Thoracic aorta (tissue), 2 donors: ENCODE measurements at regions not wholly inside any gene's neighbourhood (a gene's known extent, or its start where the extent isn't known, plus 50 kb on each side); places are given as distances from the start of the nearest gene placed in this dataset.

Source experiments
- ATAC-seq: fragments of 150-250 bp; one replicate; pipeline ENCODE4 v1.8.0; 2017; ENCODE audit warnings: low read depth; ENCODE audit not compliant: insufficient number of reproducible peaks, low FRiP score
- DNase-seq: peaks from one replicate; pipeline ENCODE4 v3.0.0-alpha.2; 2020; ENCODE audit warnings: low spot score
- H3K27ac ChIP-seq, 2 donors: fragments of 200-600 bp; sonication (generic); 1 replicate in 1 of 2; 2 replicates in 1 of 2; pipeline ENCODE4 v1.5.1; 2016; ENCODE audit warnings: mild to moderate bottlenecking in 2 of 2, moderate library complexity in 2 of 2
- H3K27me3 ChIP-seq: fragments of 200-600 bp; sonication (generic); replicated peaks from 2 replicates; pipeline ENCODE4 v1.6.0; 2016; ENCODE audit warnings: mild to moderate bottlenecking; ENCODE audit not compliant: insufficient read depth
- H3K36me3 ChIP-seq: fragments of 200-600 bp; sonication (generic); one replicate; pipeline ENCODE4 v1.5.1; 2016
- H3K4me1 ChIP-seq, 2 donors: fragments of 200-600 bp; sonication (generic); 1 replicate in 1 of 2; 2 replicates in 1 of 2; pipeline versions ENCODE4 v1.5.1 to v1.6.0; 2016; ENCODE audit warnings: low read depth in 2 of 2, mild to moderate bottlenecking in 1 of 2; ENCODE audit not compliant: control insufficient read depth in 1 of 2
- H3K4me3 ChIP-seq: fragments of 200-600 bp; sonication (generic); 2 replicates; pipeline ENCODE4 v1.5.1; 2016; ENCODE audit warnings: mild to moderate bottlenecking
- H3K9me3 ChIP-seq: fragments of 200-600 bp; sonication (generic); 2 replicates; pipeline ENCODE4 v1.5.1; 2016
- TF ChIP-seq, protein P1 (sequence below): fragments of 200-600 bp; sonication (generic); IDR thresholded peaks from one replicate; pipeline ENCODE4 v1.5.1; 2019; ENCODE audit warnings: antibody characterized with exemption

GRCh38 chr1:25137521-25138395 lies 94.5 kb downstream of the SYF2 start:
- H3K27me3 ChIP-seq: no peaks in the 10 kb centered on the region
- H3K4me3 ChIP-seq: no peak overlapping the region
- DNase-seq (no peak), ATAC-seq (no peak)
- TF ChIP-seq, protein P1, sequence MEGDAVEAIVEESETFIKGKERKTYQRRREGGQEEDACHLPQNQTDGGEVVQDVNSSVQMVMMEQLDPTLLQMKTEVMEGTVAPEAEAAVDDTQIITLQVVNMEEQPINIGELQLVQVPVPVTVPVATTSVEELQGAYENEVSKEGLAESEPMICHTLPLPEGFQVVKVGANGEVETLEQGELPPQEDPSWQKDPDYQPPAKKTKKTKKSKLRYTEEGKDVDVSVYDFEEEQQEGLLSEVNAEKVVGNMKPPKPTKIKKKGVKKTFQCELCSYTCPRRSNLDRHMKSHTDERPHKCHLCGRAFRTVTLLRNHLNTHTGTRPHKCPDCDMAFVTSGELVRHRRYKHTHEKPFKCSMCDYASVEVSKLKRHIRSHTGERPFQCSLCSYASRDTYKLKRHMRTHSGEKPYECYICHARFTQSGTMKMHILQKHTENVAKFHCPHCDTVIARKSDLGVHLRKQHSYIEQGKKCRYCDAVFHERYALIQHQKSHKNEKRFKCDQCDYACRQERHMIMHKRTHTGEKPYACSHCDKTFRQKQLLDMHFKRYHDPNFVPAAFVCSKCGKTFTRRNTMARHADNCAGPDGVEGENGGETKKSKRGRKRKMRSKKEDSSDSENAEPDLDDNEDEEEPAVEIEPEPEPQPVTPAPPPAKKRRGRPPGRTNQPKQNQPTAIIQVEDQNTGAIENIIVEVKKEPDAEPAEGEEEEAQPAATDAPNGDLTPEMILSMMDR: no peak
- no peaks in the 10 kb centered on the region for H3K4me1 ChIP-seq
- no peaks in the 10 kb centered on the region for H3K36me3 ChIP-seq
- no peak overlapping the region for H3K27ac ChIP-seq
- no peaks in the 10 kb centered on the region for H3K9me3 ChIP-seq

DNA sequence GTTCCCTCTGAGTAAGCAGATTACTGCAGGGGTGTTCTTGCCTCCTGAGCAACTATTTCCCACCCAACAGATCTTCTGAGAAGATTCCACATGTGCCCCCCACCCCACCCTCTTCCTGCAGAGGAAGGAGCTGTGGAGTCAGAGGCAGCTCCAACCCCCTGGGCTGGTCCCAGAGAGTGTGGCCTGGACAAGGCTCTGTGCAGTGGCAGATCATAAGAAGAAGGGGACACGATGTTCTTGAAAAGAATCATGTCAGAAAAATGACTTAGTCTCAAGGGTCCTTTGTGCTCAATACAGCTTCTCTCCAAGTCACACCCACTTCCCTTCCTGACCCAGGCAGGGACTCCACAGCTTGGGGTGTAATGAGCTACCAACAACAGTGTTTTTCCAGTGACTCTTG lies 95.2 kb downstream of the SYF2 start:
- Histone ChIP-seq H3K36me3 (no peaks in the 10 kb centered on the region), H3K4me3 (no peak overlapping the region), H3K9me3 (no peaks in the 10 kb centered on the region), H3K27me3 (no peaks in the 10 kb centered on the region), H3K4me1 (no peaks in the 10 kb centered on the region), H3K27ac (no peak overlapping the region)
- TF ChIP-seq, protein P1: no peak
- no peak for ATAC-seq
- no peak for DNase-seq

DNA sequence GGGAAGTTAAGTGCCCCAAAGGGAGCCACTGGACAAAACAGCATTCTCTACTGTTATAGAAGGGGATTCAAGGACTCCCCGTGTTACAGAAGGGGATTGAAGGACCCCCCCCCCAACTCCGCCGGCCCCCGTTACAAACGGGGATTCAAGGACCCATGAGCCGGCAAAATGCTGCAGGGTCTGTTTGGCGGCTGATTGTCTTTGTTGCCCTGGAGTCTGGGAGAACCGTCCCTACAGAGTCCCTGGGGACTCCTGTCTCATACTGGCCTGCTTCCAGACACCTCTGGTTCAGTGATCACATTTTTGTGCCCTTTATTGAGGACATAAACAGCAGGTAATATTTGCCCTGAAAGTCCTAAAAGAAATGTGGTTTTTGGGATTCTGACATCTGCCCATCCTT lies 96.4 kb downstream of the SYF2 start:
- no peak overlapping the region for H3K27ac ChIP-seq
- no peaks in the 10 kb centered on the region for H3K27me3 ChIP-seq
- ATAC-seq (no peak), DNase-seq (no peak)
- no peaks in the 10 kb centered on the region for H3K9me3 ChIP-seq
- no peak overlapping the region for H3K4me3 ChIP-seq
- H3K4me1 ChIP-seq: no peaks in the 10 kb centered on the region
- TF ChIP-seq, protein P1: no peak
- no peaks in the 10 kb centered on the region for H3K36me3 ChIP-seq

DNA sequence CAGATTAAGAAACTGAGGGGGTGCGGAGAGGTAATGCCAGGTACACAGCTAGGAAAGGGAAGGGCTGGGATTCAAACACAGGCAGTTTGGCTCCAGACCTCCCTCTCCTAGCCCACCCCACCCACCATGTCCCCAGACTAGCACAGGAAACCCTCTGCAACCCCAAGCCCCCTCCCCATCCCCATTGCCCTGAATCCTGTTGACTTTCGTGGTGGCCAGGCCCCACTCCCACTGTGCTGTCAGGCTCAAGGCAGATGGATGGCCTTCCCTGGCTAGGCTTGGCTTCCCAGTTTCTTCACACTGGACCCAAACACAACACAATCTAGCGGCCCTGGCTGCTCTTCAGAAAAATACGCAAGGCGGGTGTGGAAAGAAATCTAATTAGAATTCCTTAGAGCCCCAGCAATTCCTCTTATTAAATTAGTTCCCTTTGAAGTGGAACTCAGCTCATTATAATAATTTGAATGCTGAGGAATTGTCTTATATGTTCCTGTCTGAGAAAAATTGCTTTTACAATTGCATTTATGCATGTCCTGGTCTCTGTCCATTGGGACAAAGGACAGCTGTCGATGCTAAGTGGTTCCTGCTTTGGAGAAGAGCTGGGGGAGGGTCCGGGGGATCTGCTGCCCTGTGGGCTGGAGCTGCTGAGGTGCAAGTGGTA lies 97.4 kb downstream of the SYF2 start:
- Histone ChIP-seq H3K36me3 (no peaks in the 10 kb centered on the region), H3K4me1 (no peaks in the 10 kb centered on the region), H3K9me3 (no peaks in the 10 kb centered on the region), H3K4me3 (no peak overlapping the region), H3K27ac (no peak overlapping the region), H3K27me3 (no peaks in the 10 kb centered on the region)
- TF ChIP-seq, protein P1: no peak
- DNase-seq (no peak), ATAC-seq (no peak)

DNA sequence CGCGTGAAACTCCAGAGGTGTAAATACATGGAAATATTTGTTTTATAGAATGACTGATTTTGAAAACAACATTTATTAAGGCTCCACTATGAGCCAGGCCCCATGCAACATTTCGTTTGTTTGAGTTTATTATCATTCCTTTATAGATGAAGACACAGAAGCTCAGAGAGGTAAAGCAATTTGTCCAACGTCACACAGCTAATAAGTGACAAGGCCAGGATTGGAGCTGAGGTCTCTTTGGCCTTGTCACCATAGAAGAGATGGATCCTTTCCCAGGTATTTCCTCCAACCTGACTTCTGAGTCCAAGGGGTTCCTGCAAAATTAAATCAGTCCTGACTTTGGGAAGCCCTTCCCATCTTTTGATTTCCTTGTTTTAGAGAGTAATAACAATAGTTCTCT lies 98.0 kb downstream of the SYF2 start:
- Histone ChIP-seq H3K36me3 (no peaks in the 10 kb centered on the region), H3K9me3 (no peaks in the 10 kb centered on the region), H3K4me1 (no peaks in the 10 kb centered on the region), H3K27ac (no peak overlapping the region), H3K4me3 (no peak overlapping the region), H3K27me3 (no peaks in the 10 kb centered on the region)
- TF ChIP-seq, protein P1: no peak
- DNase-seq (no peak), ATAC-seq (no peak)
